Parathyroid adenoma (tissue), 2 donors: ENCODE measurements at regions not wholly inside any gene's neighbourhood (a gene's known extent, or its start where the extent isn't known, plus 50 kb on each side); places are given as distances from the start of the nearest gene placed in this dataset.

Experiments used
- H2AFZ ChIP-seq: fragments of 300-600 bp; sonication (generic); one replicate; pipeline ENCODE4 v1.7.0; 2017; ENCODE audit warnings: antibody characterized with exemption, mild to moderate bottlenecking
- H3K27ac ChIP-seq: fragments of 300-600 bp; sonication (generic); one replicate; pipeline ENCODE4 v1.7.0; 2017
- H3K27me3 ChIP-seq: fragments of 300-600 bp; sonication (generic); one replicate; pipeline ENCODE4 v1.7.0; 2017; ENCODE audit warnings: low read length; ENCODE audit not compliant: control insufficient read depth, insufficient read depth
- H3K36me3 ChIP-seq: fragments of 300-600 bp; sonication (generic); one replicate; pipeline ENCODE4 v1.7.0; 2017; ENCODE audit warnings: low read length; ENCODE audit not compliant: control insufficient read depth, insufficient read depth
- H3K4me1 ChIP-seq: fragments of 300-600 bp; sonication (generic); one replicate; pipeline ENCODE4 v1.7.0; 2017; ENCODE audit warnings: control low read depth
- H3K4me2 ChIP-seq: fragments of 300-600 bp; sonication (generic); one replicate; pipeline ENCODE4 v1.7.0; 2017; ENCODE audit warnings: low read length
- H3K4me3 ChIP-seq: fragments of 300-600 bp; sonication (generic); one replicate; pipeline ENCODE4 v1.7.0; 2017; ENCODE audit warnings: low read depth, low read length
- H3K79me2 ChIP-seq: fragments of 300-600 bp; sonication (generic); one replicate; pipeline ENCODE4 v1.7.0; 2017; ENCODE audit warnings: control low read depth
- H3K9ac ChIP-seq: fragments of 300-600 bp; sonication (generic); one replicate; pipeline ENCODE4 v1.7.0; 2017; ENCODE audit warnings: mild to moderate bottlenecking
- H3K9me3 ChIP-seq: fragments of 300-600 bp; sonication (generic); one replicate; pipeline ENCODE4 v1.7.0; 2017; ENCODE audit warnings: low read length; ENCODE audit not compliant: control insufficient read depth
- TF ChIP-seq, protein P1 (sequence below): fragments of 300-600 bp; sonication (generic); IDR thresholded peaks from one replicate; pipeline ENCODE4 v1.7.0; 2017; ENCODE audit warnings: antibody characterized with exemption, mild to moderate bottlenecking
- donor health status: primary hyperparathyroidism.

DNA sequence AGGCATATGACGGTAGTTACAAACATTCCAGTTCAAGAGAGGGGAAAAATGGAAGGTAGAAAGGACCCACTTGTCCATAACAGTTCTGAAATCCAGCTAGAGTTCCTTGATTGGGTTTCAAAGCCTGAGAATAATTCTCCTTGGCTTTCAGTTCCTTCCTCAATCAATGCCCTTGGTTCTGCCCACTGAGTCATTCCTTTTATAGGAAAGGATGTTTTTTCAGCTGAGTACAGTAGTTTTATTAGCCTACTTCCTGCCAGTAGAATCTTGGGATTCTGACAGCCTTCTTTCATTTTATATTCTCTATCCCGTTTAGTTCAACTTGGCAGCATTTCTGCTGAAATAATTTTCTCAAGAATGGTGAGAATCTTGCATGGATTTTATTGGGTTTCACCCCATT, 386.9 kb upstream of the SMC2 start:
- H3K4me3 ChIP-seq, result no peak overlapping the region
- no peaks in the 10 kb centered on the region for H3K27me3 ChIP-seq
- no peaks in the 10 kb centered on the region for H3K4me1 ChIP-seq
- H3K9ac ChIP-seq, result no peak overlapping the region
- H2AFZ ChIP-seq, result no peak overlapping the region
- no peak overlapping the region for H3K27ac ChIP-seq
- H3K79me2 ChIP-seq, result no peaks in the 10 kb centered on the region
- no peaks in the 10 kb centered on the region for H3K36me3 ChIP-seq
- H3K9me3 ChIP-seq, result no peaks in the 10 kb centered on the region
- TF ChIP-seq, protein P1, sequence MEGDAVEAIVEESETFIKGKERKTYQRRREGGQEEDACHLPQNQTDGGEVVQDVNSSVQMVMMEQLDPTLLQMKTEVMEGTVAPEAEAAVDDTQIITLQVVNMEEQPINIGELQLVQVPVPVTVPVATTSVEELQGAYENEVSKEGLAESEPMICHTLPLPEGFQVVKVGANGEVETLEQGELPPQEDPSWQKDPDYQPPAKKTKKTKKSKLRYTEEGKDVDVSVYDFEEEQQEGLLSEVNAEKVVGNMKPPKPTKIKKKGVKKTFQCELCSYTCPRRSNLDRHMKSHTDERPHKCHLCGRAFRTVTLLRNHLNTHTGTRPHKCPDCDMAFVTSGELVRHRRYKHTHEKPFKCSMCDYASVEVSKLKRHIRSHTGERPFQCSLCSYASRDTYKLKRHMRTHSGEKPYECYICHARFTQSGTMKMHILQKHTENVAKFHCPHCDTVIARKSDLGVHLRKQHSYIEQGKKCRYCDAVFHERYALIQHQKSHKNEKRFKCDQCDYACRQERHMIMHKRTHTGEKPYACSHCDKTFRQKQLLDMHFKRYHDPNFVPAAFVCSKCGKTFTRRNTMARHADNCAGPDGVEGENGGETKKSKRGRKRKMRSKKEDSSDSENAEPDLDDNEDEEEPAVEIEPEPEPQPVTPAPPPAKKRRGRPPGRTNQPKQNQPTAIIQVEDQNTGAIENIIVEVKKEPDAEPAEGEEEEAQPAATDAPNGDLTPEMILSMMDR, result no peak
- no peak overlapping the region for H3K4me2 ChIP-seq

DNA sequence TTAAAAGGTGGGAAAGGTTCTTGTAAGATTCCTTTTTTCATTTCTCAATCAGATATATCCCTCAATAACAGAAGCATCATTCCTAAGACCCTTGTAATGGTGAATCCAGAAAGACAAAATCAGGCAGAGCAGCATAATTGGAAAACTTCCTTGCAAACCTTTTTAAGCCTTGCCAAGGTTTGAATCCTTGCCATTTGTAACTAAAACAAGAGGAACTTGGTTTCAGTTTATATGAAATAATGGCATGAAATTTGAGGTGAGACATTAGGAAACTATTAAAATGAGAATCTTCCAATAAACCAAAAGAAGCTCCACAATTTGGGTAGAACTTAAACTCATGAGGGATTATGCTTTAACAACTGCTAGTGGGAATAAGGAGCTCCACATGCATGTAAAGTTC, 384.7 kb upstream of the SMC2 start:
- H3K4me2 ChIP-seq, result no peak overlapping the region
- TF ChIP-seq, protein P1, result no peak
- no peak overlapping the region for H2AFZ ChIP-seq
- H3K27me3 ChIP-seq, result no peaks in the 10 kb centered on the region
- no peaks in the 10 kb centered on the region for H3K79me2 ChIP-seq
- H3K4me1 ChIP-seq, result no peaks in the 10 kb centered on the region
- H3K36me3 ChIP-seq, result no peaks in the 10 kb centered on the region
- H3K9ac ChIP-seq, result no peak overlapping the region
- H3K27ac ChIP-seq, result no peak overlapping the region
- H3K4me3 ChIP-seq, result no peak overlapping the region
- H3K9me3 ChIP-seq, result no peaks in the 10 kb centered on the region

DNA sequence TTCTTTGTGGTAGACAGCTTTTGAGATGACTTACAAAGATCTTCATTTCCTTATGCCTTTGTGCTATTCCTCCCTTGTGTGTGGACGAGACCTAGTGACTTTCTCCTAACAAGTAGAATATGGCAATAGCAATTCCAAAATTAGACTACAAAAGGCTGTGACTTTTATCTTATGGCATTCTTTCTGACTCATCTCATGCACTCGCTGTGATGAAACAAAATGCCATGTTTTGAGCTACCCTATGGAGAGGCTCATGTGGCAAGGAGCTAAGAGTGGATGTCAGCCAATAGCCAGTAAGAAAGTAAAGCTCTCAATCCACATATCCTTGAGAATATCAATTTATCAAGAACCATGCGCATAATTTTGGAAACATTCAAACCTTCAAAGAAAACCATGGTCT, 380.5 kb upstream of the SMC2 start:
- peaks cover 3% of the 10 kb centered on the region for H3K9me3 ChIP-seq
- no peaks in the 10 kb centered on the region for H3K36me3 ChIP-seq
- H3K4me3 ChIP-seq, result no peak overlapping the region
- H3K27me3 ChIP-seq, result no peaks in the 10 kb centered on the region
- no peak overlapping the region for H3K4me2 ChIP-seq
- no peak overlapping the region for H3K27ac ChIP-seq
- H3K4me1 ChIP-seq, result no peaks in the 10 kb centered on the region
- H3K79me2 ChIP-seq, result no peaks in the 10 kb centered on the region
- TF ChIP-seq, protein P1, result no peak
- H2AFZ ChIP-seq, result no peak overlapping the region
- no peak overlapping the region for H3K9ac ChIP-seq

DNA sequence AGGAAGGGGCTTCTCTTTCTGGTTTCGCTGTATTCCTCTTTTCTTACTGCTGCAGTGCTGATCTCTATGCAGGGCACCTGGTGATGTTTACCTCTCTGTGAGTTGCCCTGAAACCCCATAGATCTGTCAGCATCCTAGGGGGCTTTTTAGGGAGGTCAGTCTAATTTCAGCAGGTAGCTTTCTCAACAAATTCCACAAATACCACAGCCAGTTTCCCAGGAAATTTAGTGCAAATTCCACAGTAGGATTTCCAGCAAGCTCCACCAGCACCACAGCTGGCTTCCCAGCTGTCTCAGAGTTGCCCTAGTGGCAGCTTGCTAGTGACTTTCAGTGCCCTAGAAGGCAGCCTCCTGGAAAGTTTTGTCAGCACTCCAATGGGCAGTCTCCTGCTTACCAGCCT, 379.1 kb upstream of the SMC2 start:
- Histone ChIP-seq H3K4me3 (no peak overlapping the region), H3K9ac (no peak overlapping the region), H3K79me2 (no peaks in the 10 kb centered on the region), H3K4me2 (no peak overlapping the region), H2AFZ (no peak overlapping the region), H3K27ac (no peak overlapping the region), H3K4me1 (no peaks in the 10 kb centered on the region), H3K36me3 (no peaks in the 10 kb centered on the region), H3K9me3 (peaks cover 3% of the 10 kb centered on the region), H3K27me3 (no peaks in the 10 kb centered on the region)
- TF ChIP-seq, protein P1, result no peak

DNA sequence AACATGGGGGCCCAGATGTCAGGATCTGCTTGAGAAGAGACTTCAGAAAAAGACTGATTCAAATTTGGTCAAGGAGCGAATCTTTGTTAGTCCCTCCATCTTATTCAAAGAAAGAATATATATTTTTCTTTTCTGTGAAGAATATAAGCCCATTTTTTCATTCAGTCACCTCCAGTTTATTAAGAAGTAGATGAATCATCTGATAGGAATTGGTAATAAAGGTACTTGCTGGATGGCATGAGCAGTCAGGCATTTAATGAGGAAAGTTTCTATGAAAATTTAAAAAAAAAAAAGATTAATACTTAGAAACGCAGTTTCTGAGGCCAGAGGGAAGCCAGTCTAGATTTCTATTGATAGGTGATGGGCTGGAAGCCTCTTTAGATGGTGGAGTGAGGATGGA, 373.1 kb upstream of the SMC2 start:
- Histone ChIP-seq H3K79me2 (no peaks in the 10 kb centered on the region), H3K27ac (no peak overlapping the region), H3K36me3 (no peaks in the 10 kb centered on the region), H3K9me3 (no peaks in the 10 kb centered on the region), H3K9ac (no peak overlapping the region), H3K4me3 (no peak overlapping the region), H3K4me1 (no peaks in the 10 kb centered on the region), H2AFZ (no peak overlapping the region), H3K27me3 (no peaks in the 10 kb centered on the region), H3K4me2 (no peak overlapping the region)
- TF ChIP-seq, protein P1, result no peak
